AG08396 (cell line): ENCODE measurements at regions not wholly inside any gene's neighbourhood (a gene's known extent, or its start where the extent isn't known, plus 50 kb on each side); places are given as distances from the start of the nearest gene placed in this dataset.
"Not testable (repeated sequence)": the region's sequence is repeated elsewhere in the genome, so short reads cannot be mapped to it uniquely, and the experiment has no call there.

Experiments used
- DNase-seq: peaks from one replicate; pipeline ENCODE4 v3.0.0; 2012; ENCODE audit warnings: low spot score, mixed read lengths

DNA sequence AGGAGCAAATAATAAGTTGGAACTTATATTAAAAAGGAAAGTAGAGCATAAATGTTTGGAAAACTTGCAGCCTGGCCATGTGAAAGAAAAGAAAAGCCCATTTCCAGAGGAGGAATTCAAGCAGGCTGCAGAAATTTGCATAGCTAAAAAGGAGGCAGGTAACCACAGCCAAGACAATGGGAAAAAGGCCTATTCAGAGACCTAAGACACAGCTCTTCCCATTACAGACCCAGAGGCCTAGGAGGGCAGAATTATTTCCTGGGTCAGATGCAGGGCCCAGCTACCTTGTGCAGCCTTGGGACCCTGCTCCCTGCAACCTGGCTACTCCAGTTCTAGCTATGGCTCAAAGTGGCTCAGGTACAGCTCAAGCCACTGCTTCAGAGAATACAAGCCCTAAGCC, 234.6 kb upstream of the BCHE start:
- DNase-seq: no peak

DNA sequence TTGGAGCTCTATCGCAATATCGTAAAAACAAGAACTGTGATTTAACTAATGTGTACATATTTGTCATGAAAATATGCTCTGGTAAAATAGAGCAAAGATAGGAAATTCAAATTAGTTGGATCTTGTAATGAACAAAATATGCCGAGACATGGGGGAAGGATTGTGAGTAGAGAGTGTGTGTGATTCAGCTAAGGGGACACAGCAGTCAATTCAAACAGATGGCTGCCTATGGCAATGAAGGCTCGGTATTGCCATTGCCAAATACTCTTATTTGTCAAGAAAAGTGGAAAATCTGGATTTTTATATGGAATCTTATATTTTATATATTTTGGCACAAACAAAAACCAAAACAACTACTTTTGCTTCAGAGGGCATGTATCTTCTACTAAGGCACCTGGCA, 227.3 kb upstream of the BCHE start:
- DNase-seq: no peak

DNA sequence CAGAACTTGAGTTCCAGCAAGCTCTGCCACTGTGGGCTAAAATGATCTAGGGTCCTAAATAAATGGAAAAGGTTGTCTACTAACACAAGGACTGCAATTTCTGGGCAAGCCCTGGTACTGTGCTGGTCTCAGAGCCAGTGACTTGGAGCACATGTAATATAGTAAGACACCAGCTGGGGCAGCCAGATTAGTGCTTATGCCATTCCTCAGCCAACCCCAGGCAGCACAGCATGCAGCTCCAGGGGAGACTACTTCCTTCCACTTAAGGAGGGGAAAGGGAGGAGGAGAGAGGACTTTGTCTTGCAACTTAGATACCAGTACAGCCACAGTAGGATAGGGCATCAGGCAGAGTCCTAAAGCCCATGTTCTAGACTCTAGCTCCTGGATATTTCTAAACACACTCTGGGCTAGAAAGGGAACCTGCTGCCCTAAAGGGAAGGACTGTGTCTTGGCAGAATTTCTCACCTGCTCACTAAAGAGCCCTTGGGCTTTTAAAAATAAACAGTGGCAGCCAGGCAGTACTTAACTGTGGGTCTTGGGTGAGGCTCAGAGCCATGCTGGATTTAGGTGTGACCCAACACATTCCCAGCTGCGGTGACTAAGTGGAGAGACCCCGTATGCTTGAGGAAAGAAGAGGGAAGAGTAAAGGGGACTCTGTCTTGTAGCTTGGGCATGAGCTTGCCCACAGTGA, 223.7 kb upstream of the BCHE start:
- DNase-seq: no peak

DNA sequence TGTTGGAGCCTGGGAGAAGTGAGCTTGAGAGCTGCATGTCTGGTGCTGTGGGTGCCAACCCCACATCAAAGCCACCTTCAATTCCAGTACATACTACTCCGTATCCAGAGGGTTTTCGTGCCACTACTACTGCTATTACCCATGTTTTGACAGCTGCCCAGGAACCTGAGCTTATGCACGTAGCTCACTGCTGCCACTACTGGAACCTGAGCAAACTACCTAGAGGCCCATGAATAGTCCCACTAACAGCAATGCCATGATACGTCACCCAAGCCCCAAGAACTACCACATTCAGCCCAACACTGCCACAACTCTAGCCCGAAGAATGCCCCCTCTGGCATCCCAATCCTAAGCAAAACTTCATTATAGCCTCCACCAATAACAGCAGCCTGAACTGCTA, 215.2 kb upstream of the BCHE start:
- DNase-seq: no peak

DNA sequence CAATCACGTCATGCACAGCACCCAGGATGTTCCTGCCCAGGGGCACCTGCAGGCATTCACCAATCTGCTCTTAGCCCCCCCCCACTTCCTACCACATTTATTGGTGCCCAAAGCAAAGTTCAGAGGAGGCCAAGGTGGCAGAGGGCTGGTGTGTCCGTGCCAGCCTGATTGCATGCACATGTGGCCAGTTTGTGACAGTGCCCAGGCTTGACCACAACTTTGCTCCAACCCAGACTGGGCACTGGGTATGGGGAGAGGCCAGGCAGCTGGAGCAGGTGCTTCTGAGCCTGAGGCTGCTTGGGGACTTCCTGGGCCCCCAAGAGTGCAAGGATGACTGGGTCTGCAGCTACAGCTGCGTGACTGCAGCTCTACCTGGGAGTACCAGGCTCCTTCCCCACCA, 192.3 kb upstream of the BCHE start:
- no peak for DNase-seq

DNA sequence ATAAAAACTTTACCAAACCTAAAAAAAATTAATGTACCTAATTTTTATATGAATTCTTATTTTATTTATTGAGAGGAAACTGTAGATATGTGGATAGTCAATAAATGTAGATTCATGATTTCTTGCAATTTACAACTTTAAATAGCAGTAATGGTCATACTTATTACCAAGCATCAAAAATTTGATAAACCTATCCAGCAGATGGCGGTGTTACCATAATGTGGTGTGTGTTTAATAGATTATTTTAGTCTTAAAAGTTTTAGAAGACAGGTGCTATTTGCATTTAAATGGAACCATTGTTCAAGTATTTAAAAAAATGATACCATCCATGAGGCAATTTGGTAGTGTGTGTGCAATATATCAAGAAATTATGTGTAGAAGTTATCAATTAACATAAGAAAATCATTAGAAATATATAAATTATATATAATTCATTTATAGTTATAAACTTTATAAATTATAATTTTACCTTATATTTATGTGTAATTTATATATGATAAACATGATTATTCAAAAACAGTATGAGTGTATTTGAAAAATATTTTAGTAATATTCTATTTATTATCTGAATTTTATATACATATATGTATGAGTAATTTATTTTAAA, 176.0 kb upstream of the BCHE start:
- peak; percentile 3 for DNase-seq

DNA sequence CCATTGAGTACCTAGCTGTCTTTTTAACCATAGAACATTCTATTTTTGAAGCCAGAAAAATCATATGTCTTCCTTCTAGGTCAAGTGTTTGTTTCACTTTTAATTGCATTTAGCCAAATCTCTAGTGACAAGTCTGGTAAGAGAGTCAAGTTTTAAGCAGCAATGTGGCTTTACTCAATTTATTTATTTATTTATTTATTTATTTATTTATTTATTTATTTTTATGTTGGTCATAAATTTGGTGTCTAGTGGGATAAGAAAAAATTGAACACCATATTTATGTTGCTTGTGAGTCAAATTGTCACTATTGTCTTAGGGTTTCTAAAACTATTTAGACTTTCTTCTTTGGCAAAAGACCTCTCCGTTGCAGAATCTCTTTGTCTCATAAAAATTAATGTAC, 174.5 kb upstream of the BCHE start:
- no peak for DNase-seq

DNA sequence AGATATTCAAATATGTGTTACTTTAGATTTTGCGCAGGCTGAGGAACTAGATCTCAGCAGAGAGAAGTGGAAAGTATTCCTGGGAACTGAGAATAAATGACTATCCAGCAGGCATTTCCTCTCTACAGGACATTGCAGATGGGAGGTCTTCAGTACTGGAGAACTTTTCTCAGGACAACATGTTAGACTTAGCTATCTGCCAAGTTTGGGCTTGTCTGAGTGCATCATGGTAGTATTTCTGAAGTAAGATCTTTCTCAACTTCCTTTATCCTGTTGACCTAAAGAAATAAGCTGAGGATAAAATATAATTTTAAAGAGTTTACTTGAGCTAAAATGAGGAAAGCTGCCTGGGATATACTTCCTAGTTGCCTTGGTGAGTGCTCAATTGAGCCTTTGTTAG, 167.9 kb upstream of the BCHE start:
- DNase-seq: no peak

DNA sequence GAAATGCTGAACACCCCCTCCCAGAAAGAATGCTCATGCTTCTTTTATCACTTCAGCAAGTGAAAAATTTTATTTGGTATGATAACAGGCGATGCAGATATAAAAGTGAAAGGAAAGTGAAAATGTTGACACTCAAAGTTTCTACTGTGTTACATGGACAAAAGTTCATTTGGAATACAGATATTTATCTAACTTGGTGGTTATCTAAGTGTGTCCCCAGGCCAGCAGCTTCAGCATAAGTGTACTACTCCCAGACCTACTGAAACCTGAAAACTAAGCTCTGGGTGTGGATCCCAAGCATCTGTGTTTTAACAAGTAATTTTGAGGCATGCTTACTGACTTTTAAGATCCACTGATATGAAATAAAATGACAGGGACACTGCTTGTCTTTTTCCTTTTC, 157.1 kb upstream of the BCHE start:
- DNase-seq: no peak

DNA sequence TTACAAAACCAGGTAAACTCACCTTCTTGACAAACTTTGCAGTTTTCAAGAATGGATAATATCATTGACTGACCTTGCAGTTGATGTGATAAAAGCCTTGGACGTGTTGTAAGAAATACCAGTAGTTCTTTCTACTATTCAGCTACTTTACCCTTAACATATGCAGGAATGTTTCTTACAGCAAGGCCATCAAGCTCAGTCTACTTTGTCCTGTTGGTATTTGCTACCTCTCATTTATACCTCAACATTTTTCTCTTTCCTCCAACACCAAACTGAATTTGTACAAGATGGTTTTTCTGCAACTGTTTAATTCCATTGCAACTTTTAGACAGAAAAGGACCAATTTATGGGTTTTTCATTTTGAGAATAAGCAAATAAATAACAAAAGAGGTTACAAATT, 147.4 kb upstream of the BCHE start:
- DNase-seq: no peak

DNA sequence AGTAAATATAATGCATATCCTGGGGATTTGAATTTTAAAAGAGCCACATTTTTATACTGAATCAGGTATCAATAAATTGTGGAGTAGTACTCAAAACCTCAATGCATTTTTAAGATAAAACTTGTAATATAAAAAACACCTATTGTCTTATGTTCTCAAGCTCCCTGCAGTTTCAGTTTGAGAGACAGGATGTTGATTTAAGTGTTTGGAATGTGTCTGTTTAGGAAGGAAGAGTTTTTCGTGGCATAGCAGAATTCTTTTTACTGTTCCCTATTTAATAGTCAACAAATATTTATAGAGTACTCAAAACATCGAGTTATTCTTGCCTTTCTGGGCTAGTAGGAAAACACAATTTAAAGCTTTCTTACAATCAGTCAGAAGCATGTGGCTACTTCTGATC, 146.1 kb upstream of the BCHE start:
- DNase-seq: no peak

DNA sequence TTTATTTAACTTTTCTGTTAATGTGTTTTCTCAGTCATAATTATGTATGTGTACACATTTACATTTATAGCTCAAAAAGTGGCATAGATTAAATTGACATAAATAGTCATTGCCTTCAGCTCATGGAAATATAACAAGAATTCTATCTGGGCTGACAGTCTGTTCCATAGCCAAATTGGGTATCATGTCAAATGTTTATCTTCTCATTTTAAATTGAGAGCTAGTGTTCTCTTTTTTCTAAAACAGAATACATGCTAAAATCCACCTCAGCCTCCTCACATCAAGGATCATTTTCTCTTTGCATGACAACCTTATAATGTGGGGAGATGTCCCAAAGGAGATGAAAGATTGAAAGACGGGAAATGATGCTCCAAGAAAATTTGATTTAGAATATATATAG, 144.1 kb upstream of the BCHE start:
- no peak for DNase-seq

DNA sequence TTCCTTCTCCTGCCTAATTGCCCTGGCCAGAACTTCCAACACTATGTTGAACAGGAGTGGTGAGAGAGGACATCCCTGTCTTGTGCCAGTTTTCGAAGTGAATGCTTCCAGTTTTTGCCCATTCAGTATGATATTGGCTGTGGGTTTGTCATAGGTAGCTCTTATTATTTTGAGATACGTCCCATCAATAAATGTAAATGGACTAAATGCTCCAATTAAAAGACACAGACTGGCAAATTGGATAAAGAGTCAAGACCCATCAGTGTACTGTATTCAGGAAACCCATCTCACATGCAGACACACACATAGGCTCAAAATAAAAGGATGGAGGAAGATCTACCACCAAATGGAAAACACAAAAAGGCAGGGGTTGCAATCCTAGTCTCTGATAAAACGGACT, 123.6 kb upstream of the BCHE start:
- DNase-seq: not testable (repeated sequence)

DNA sequence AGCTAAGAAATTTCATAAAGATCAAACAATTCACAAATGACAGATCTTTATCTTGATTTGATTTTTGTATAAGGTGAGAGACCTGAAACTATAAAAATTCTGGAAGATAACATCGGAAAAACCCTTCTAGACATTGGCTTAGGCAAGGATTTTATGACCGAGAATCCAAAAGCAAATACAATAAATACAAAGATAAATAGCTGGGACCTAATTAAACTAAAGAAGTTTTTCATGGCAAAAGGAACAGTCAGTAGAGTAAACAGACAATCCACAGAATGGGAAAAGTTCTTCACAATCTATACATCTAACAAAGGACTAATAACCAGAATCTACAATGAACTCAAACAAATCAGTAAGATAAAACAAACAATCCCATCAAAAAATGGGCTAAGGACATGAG, 116.9 kb upstream of the BCHE start:
- DNase-seq: no peak

DNA sequence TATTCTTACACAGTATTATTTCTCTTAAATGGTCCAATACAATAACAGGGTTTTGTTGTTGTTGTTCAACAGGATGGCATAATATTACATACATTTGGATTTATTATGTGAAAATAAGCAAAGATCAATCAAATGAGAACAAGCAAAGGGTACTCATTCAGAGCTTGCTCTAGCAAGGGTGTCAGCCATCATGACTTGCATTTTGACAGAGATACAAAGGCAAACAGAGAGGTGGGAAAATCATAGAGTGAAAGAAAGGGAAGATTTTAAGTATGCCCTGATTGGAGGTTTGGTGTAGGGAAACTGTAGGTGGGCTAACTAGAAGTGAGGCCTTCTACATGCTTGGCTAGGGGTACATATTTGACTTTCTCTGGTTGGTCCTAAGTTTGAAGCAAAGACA, 109.1 kb upstream of the BCHE start:
- DNase-seq: no peak

DNA sequence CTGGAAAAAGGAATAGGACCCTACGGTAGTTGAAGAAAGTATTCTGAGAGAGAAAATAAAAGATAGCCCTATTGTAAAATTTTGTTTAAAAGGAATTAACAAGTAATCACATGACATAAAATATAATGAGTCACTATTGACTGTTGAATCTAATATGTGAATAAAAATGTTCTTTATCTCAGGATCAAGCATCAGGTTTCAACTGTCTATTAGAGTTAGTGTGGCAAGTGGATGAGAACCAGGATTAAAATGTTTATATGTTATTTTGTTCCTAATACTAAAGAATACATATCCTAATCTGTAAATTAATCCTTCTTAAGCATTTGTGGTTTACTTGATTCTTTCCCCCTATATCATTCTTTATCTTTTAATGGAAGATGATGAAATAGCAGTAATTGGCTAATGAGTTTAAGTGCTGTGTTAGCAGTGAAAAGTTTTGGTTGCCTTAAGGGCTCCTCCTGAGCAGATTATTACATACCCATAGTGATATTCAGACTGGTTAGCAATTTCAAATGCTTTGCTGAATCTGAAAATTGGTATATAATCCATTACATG, 101.8 kb upstream of the BCHE start:
- DNase-seq: no peak

DNA sequence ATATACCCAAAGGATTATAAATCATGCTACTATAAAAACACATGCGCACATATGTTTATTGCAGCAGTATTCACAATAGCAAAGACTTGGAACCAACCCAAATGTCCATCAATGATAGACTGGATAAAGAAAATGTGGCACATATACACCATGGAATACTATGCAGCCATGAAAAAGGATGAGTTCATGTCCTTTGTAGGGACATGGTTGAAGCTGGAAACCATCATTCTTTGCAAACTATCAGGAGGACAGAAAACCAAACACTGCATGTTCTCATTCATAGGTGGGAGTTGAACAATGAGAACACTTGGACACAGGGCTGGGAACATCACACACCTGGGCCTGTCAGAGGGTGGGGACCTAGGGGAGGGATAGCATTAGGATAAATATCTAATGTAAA, 98.9 kb upstream of the BCHE start:
- not testable (repeated sequence) for DNase-seq

DNA sequence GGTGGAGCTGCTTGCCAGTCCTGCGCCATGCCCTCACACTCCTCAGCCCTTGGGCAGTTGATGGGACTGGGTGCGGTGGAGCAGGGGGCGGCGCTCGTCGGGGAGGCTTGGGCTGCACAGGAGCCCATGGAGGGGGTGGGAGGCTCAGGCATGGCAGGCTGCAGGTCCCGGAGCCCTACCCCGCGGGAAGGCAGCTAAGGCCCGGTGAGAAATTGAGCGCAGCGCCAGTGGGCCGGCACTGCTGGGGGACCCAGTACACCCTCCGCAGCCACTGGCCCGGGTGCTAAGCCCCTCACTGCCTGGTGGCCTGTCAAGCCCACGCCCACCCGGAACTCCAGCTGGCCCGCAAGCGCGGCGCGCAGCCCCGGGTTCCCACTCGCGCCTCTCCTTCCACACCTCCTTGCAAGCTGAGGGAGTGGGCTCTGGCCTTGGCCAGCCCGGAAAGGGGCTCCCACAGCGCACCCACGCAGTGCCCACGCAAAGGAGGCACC, 87.1 kb upstream of the BCHE start:
- not testable (repeated sequence) for DNase-seq

DNA sequence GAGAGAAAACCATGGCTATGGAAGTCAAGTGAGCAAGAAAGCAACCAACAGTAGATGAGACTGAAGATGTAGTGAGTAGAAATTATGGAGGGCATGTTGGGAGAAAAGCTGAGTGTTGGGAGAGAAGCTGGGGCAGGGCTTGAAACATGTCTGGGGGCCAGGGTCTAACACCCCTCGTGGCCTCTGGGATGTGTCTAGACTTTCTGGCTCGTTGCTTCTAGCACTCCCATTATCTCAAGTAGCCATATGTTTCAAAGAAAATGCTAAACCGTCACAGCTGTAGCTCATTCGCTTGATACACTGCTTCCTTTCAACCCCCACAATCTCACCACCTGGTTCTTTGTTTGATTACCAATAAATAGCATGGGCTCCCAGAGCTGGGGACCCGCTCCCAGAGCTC, 83.8 kb upstream of the BCHE start:
- no peak for DNase-seq

DNA sequence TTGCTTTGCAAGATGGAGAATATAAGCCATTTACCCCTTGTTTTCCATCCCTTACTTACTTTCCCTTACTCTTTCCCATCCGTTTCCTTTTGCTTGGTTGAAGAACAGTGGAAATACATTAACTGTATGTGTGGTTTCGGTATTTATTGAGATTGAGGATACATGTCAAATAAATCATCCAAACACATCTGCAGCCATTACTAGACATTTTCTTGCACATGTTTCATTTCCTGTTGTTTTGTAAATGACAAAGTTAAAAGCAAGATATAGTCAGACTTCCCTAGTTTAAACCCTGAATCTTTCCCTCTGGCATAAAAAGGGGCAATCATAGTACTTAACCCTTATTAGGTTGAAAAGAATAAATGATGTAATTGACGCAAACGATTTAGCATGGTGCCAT, 82.1 kb upstream of the BCHE start:
- DNase-seq: no peak

DNA sequence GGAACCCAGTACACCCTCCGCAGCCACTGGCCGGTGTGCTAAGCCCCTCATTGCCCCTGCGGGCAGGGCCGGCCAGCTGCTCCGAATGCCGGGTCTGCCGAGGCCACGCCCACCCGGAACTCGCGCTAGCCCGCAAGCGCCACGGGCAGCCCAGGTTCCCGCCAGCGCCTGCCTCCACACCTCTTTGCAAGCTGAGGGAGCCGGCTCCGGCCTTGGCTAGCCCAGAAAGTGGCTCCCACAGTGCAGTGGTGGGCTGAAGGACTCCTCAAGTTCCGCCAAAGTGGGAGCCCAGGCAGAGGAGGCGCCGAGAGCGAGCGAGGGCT, 81.4 kb upstream of the BCHE start:
- no peak for DNase-seq

DNA sequence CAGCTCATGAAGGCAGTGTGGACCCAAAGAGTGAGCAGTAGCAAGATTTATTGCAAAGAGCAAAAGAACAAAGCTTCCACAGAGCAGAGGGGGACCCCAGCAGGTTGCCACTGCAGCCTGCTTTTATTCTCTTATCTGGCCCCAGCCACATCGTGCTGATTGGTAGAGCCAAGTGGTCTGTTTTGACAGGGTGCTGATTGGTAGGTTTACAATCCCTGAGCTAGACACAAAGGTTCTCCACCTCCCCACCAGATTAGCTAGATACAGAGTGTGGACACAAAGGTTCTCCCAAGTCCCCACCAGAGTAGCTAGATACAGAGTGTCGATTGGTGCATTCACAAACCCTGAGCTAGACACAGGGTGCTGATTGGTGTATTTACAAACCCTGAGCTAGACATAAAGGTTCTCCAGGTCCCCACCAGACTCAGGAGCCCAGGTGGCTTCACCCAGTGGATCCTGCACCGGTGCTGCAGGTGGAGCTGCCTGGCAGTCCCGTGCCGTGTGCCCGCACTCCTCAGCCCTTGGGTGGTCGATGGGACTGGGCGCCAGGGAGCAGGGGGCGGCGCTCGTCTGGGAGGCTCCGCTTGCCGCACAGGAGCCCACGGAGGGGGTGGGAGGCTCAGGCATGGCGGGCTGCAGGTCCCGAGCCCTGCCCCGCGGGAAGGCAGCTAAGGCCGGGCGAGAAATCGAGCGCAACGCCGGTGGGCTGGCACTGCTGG, 80.9 kb upstream of the BCHE start:
- not testable (repeated sequence) for DNase-seq

DNA sequence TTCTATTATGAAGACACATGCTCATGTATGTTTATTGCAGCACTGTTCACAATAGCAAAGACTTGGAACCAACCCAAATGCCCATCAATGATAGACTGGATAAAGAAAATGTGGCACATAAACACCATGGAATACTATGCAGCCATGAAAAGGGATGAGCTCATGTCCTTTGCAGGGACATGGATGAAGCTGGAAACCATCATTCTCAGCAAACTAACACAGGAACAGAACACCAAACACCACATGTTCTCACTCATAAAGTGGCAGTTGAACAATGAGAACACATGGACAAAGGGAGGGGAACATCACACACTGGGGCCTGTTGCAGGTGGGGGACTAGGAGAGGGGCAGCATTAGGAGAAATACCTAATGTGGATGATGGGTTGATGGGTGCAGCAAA, 77.9 kb upstream of the BCHE start:
- DNase-seq: not testable (repeated sequence)
